GM21423 (cell line): ENCODE measurements at regions not wholly inside any gene's neighbourhood (a gene's known extent, or its start where the extent isn't known, plus 50 kb on each side); places are given as distances from the start of the nearest gene placed in this dataset.
"Not testable (repeated sequence)": the region's sequence is repeated elsewhere in the genome, so short reads cannot be mapped to it uniquely, and the experiment has no call there.

Source experiments
- ATAC-seq: cut with Tn5 transposase; IDR thresholded peaks from one replicate; pipeline ENCODE4 v1.9.1; 2021; ENCODE audit warnings: mild to moderate bottlenecking, moderate library complexity; ENCODE audit not compliant: unreplicated experiment

DNA sequence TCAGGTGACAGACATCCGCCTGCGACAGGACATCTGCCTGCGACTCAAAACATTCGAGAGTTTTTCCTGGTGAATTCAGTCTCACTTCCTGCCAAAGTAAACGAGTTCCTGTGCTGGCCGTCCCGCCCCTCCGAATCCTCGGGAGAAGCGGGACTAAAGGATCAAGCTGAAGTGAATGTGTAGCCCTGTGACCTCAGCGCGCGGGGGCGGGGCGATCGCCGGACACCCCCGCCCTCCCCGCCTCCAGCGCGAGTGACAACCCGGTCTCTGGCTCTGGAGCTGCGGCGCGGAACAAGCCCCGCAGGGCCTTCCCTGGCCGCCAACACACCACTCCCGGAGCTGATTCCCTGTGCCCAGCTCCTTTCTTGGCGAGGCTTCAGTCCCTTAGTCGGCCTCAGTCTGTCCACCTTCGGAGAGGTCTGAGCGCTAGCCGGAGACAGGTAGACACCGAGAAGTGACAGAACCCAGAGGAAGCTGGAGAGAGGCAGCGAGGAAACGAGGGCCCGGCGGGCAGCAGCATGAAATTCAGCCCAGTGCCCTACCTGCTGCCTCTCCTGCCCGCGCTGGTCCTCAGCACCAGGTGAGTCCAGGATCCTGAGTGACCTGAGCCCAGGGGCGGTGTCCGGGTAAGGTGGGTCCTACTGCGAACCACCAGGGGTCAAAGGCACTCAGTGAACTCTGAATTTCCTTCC lies 766.4 kb upstream of the LUZP2 start:
- no peak for ATAC-seq

GRCh38 chr11:23732026-23732425 lies 764.8 kb upstream of the LUZP2 start:
- ATAC-seq: no peak

DNA sequence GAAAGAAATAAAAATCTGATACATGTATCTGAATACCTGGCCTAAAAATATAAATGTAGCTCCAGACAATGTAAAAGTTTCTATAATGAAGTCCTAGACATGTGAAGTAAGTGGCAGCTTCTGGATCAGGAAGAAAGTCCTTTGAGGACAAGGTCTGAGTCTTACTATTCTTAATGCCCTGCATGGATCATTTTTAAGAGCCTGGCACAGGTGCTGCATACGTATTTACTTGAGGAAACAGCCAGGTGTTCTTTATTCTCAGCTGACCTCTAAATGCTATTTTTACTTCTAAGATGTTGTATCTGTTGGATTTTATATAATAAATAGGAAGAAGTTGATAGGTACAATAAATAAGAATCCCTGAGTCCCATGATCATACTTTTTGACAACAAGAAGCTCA lies 750.0 kb upstream of the LUZP2 start:
- no peak for ATAC-seq

GRCh38 chr11:23749762-23750430 lies 747.0 kb upstream of the LUZP2 start:
- ATAC-seq: no peak

DNA sequence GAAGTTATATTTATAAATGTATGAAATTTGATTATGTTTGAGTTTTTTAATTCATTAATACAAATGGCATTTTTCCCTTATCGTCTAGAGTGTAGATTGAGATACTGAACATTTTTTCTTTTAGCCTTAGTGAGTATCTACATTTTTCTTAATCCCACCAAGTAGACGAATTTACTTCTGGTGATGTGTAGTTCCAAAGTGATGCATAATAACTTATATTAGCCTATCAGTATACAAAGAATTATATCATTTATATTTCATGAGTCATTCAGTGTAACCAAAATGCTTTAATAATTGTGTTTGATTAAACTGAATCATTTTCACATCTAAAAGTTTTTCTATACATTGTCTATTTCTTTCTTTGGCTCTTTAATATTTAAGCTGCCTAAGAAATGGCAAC lies 745.6 kb upstream of the LUZP2 start:
- no peak for ATAC-seq

GRCh38 chr11:23755076-23755475 lies 741.8 kb upstream of the LUZP2 start:
- no peak for ATAC-seq

- no peak for ATAC-seq
These were observed 741.1 kb upstream of the LUZP2 start for GRCh38 chr11:23755769-23756168.

DNA sequence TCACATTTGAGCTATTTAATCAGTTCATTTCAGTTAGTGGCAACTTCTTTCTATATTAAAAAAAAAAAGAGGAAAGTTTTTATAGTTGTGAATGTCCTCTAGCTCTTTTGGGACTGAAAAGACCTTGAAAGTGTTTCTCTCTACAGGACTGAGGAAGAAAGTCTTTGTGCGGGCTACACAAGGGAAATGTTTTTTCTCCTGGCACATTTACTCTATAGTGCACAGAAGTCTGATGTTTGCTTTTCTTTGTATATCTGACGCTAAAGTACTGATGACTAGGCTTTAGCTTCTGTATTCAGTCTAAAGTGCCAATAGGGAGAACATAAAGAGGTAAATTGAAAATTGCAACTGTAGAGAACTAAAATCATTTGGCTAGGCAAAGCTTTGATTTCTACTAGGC lies 737.4 kb upstream of the LUZP2 start:
- ATAC-seq: no peak

- no peak for ATAC-seq
These were observed 732.6 kb upstream of the LUZP2 start for GRCh38 chr11:23764286-23764685.

DNA sequence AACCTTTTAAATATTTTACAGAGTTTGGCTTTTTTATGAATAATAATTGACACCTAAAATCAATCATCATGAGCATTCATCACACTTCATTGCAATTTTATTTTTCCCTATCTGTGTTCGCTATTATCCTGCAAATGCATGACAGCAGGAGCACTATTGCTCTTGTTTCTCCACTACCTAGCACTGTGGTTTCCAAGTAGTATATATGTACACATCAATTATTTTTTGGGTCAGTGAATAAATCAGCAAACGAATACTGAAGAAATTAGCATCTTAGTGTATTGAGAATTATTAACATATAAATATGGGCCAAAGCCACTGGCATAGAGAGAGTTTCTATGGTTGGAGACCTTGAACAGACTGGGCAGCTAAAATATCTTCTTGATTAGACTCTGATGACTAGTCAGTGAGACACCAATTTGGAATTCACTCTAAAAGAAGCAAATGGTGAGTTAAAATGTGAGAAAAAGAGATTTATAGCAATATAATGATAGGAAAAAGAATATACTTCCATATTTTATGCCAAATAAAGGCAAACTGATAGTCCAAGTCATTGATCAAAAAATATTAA lies 731.1 kb upstream of the LUZP2 start:
- ATAC-seq: no peak

GRCh38 chr11:23767576-23767975 lies 729.3 kb upstream of the LUZP2 start:
- ATAC-seq: no peak

DNA sequence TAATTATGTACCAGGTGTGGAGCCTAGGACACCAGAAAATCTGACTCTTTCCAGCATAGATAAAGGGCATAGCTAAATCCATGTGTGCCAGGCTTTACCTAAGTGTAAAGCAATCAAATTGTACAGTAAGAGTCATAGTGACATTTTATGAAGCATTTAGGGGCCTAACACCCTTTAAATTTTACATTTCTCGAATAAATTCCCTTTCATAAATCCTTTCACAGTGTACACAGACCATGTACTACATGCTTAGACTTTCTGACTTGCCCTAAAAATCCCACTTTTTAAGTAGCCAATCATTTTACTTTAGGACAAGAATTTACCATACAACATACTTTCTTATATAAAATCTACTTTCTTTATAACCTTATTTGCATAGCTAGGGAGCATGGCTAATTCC lies 727.6 kb upstream of the LUZP2 start:
- no peak for ATAC-seq

GRCh38 chr11:23772081-23772480 lies 724.8 kb upstream of the LUZP2 start:
- no peak for ATAC-seq

DNA sequence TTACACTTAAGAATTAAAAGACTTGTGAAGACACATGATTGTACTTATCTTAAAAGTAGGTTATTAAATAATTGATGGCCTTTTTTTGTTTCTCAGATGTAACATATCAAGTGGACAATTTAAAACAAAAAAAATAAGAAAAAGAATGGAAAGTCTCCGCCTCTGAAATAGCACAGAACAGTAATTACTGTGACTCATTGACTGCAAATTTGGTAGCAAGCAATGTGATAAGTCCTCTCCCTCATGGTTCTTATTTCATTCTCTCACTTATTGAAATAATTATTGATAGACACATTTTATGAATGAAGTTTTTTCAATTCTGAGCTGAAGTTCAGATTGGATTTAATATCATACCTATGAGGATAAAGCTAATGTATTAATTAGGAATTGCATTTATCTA lies 717.9 kb upstream of the LUZP2 start:
- no peak for ATAC-seq

GRCh38 chr11:23780231-23780630 lies 716.6 kb upstream of the LUZP2 start:
- ATAC-seq: no peak

DNA sequence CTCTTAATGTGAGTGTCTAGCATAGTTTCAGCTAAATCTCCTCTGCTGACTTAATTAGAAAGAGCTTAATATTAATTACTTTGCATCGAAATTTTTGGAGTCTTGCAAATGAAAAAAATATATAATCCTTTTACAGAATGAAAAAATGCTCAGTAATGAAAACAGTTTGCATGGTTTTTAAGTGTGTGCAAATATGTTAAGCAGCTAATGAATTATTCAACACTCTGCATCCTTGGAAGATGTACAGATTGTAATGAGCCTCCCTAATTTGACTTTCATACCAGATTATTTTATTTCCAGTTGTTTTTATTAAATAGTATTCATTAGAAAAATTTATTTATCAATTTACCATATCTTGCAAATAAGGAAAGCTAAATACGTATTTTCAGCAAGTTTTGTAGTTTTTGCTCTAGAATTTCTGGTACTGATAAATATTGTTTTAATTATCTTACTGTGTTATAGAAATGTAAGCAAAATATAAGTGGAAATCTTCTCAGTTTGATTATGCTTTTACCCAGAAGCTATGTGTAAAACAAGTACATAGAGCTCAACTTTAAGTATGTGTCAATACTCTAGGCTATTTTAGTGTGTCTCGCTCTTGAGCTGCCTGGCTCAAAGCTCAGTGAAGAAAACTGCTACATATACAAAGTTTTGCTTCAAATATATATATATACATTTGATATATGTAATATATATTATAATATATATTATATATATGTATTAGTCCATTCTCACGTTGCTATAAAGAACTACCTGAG lies 714.9 kb upstream of the LUZP2 start:
- no peak for ATAC-seq

DNA sequence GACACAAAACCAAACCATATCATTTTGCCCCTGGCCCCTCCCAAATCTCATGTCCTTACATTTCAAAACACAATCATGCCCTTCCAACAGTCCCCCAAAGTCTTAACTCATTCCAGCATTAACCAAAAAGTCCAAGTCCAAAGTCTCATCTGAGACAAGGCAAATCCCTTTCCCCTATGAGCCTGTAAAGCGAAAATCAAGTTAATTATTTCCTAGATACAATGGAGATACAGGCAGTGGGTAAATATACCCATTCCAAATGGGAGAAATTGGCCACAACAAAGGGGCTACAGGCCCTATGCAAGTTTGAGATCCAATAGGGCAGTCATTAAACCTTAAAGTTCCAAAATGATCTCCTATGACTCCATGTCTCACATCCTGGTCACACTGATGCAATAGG lies 709.9 kb upstream of the LUZP2 start:
- not testable (repeated sequence) for ATAC-seq

GRCh38 chr11:23789200-23789853 lies 707.5 kb upstream of the LUZP2 start:
- no peak for ATAC-seq

DNA sequence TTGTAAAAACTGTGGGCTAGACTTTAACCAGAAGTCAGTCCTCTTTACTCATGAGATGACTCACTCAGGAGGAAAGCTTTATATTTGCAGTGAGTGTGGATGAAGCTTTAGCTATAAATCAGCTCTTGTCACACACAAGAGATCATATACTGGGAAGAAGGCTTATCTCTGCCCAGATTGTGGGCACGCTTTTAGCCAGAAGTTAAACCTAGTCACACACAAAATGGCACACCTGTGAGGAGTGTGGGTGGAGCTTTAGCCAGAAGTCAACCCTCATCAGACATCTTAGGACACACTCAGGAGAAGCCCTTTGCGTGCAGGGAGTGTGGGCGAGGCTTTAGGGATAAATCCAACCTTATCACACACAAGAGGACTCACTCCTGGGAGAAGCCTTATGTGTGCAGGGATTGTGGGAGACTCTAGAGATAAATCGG lies 706.9 kb upstream of the LUZP2 start:
- no peak for ATAC-seq

DNA sequence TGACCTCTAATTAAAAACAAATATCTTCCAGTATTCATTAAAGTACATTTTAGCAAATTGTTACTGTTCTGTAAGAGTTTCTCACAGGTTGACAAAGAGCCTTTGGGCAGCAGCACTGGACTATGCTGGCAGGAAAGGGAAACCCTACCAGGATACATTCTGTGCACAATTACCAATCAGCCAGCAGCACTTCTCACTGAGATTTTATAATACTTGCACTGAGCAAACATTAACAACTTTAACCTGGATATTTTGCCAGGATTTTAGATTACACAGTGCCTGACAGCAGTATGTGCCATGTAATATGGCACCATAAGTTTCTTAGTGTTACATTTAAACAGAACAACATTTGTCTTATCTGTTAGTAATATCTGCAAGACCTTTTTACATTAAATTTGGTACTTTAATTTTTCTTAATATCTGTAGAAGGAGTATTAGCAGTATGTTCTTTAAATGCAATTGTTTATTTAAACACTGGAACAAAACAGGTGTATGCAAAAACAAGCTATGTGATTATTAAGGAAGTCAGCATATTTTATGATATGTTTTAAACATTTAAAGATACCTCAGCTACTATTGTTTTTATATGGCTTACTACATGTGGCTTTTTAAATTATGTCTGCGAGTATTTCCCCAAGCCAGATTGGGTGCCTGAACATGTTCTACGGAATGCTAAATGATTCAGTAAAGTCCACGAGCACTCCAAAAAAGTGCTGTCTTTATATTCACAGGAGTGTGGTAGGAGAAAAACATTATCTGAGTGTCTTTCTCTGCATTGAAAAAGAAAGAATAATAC lies 699.0 kb upstream of the LUZP2 start:
- ATAC-seq: no peak
